CD4-positive, alpha-beta T cell treated with Interleukin-17A for 1 hour (primary cell): ENCODE measurements at regions not wholly inside any gene's neighbourhood (a gene's known extent, or its start where the extent isn't known, plus 50 kb on each side); places are given as distances from the start of the nearest gene placed in this dataset.

Experiments
- DNase-seq: peaks from one replicate; pipeline ENCODE4 v3.0.0-alpha.2; 2020

GRCh38 chr13:33891196-33891742 is 73.3 kb downstream of the RFC3 start:
- DNase-seq = no peak

- no peak for DNase-seq
These were observed 75.6 kb downstream of the RFC3 start for GRCh38 chr13:33893559-33893958.

- DNase-seq = no peak
These were observed 86.5 kb downstream of the RFC3 start for GRCh38 chr13:33904431-33904830.

- no peak for DNase-seq
These were observed 90.2 kb downstream of the RFC3 start for GRCh38 chr13:33908116-33908515.

- DNase-seq = no peak
These were observed 92.3 kb downstream of the RFC3 start for GRCh38 chr13:33910255-33910654.

GRCh38 chr13:33911521-33911920 is 93.6 kb downstream of the RFC3 start:
- DNase-seq = no peak

- no peak for DNase-seq
These were observed 95.9 kb downstream of the RFC3 start for GRCh38 chr13:33913829-33914228.

GRCh38 chr13:33917190-33917589 is 99.2 kb downstream of the RFC3 start:
- DNase-seq = no peak

GRCh38 chr13:33918199-33918932 is 100.4 kb downstream of the RFC3 start:
- DNase-seq = no peak

GRCh38 chr13:33919120-33919519 is 101.2 kb downstream of the RFC3 start:
- DNase-seq = no peak

GRCh38 chr13:33925563-33925962 is 107.6 kb downstream of the RFC3 start:
- DNase-seq = no peak

GRCh38 chr13:33927315-33927714 is 109.4 kb downstream of the RFC3 start:
- no peak for DNase-seq

GRCh38 chr13:33931397-33932311 is 113.7 kb downstream of the RFC3 start:
- DNase-seq = no peak

- no peak for DNase-seq
These were observed 114.9 kb downstream of the RFC3 start for GRCh38 chr13:33932769-33933406.

- DNase-seq = no peak
These were observed 115.9 kb downstream of the RFC3 start for GRCh38 chr13:33933810-33934209.

- no peak for DNase-seq
These were observed 116.4 kb downstream of the RFC3 start for GRCh38 chr13:33934343-33934742.

- DNase-seq = no peak
These were observed 117.0 kb downstream of the RFC3 start for GRCh38 chr13:33934951-33935371.

GRCh38 chr13:33935969-33936368 is 118.0 kb downstream of the RFC3 start:
- no peak for DNase-seq

GRCh38 chr13:33937373-33938098 is 119.6 kb downstream of the RFC3 start:
- no peak for DNase-seq

- no peak for DNase-seq
These were observed 122.3 kb downstream of the RFC3 start for GRCh38 chr13:33940256-33940655.

GRCh38 chr13:33940898-33941297 is 122.9 kb downstream of the RFC3 start:
- no peak for DNase-seq

- DNase-seq = no peak
These were observed 127.5 kb downstream of the RFC3 start for GRCh38 chr13:33945477-33945876.

- no peak for DNase-seq
These were observed 135.3 kb downstream of the RFC3 start for GRCh38 chr13:33953203-33953602.
